Colonic mucosa (tissue), 4 donors: ENCODE measurements at regions not wholly inside any gene's neighbourhood (a gene's known extent, or its start where the extent isn't known, plus 50 kb on each side); places are given as distances from the start of the nearest gene placed in this dataset.

Source experiments
- DNase-seq: peaks from one replicate; pipeline ENCODE4 v3.0.0-alpha.2; 2020
- H3K27ac ChIP-seq: fragments of 200-600 bp; one replicate; pipeline ENCODE4 v1.8.0; 2021
- H3K27me3 ChIP-seq: fragments of 200-600 bp; one replicate; pipeline ENCODE4 v1.8.0; 2021
- H3K36me3 ChIP-seq: fragments of 200-600 bp; one replicate; pipeline ENCODE4 v1.8.0; 2021
- H3K4me1 ChIP-seq: fragments of 200-600 bp; one replicate; pipeline ENCODE4 v1.8.0; 2021; ENCODE audit warnings: mild to moderate bottlenecking
- H3K4me3 ChIP-seq: fragments of 200-600 bp; one replicate; pipeline ENCODE4 v1.8.0; 2021
- H3K9ac ChIP-seq, 2 donors: one replicate each; pipeline ENCODE4 v1.7.0; 2013; ENCODE audit warnings: control low read depth in 2 of 2, low read depth in 2 of 2, low read length in 2 of 2
- H3K9me3 ChIP-seq: fragments of 200-600 bp; one replicate; pipeline ENCODE4 v1.8.0; 2021
- CTCF ChIP-seq: fragments of 200-600 bp; IDR thresholded peaks from one replicate; pipeline ENCODE4 v1.8.0; 2022; ENCODE audit warnings: antibody characterized with exemption, mild to moderate bottlenecking
- intact Hi-C: fragments of 100-400 bp; cut with DNase I; formaldehyde crosslinking; loops from one replicate; pipeline ENCODE4 v1.14.1; 2022
- donor health status: healthy.
- donor health status: DM: no; HTN: no; CAD: no.
- donor health status: DM: no; HTN: no; CAD: no.

DNA sequence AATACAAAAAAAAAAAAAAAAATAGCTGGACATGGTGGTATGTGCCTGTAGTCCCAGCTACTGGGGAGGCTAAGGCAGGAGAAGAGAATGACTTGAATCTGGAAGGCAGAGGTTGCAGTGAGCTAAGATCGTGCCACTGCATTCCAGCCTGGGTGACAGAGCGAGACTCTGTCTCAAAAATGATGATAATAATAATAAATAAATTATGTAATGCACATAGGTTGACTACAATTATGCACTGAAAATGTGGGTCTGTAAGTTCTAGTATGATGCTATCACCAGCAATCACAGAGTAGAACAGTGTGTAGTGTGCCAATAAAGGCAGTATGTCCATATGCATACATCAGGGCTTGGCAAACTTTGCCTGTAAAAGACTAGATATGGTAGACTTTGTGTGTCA, 55.6 kb upstream of the MYCN start:
- Histone ChIP-seq H3K36me3 (no peaks in the 10 kb centered on the region), H3K4me1 (no peaks in the 10 kb centered on the region), H3K27ac (no peak overlapping the region), H3K27me3 (no peaks in the 10 kb centered on the region), H3K9me3 (no peaks in the 10 kb centered on the region), H3K4me3 (no peak overlapping the region), H3K9ac (no peak overlapping the region)
- intact Hi-C loops, result no loop called here
- TF ChIP-seq CTCF, result no peak
- no peak for DNase-seq

GRCh38 chr2:15886231-15886630, 54.1 kb upstream of the MYCN start:
- H3K4me3 ChIP-seq, result no peak overlapping the region
- no peak for TF ChIP-seq CTCF
- intact Hi-C loops, result no loop called here
- no peak for DNase-seq
- H3K9ac ChIP-seq, result no peak overlapping the region
- no peak overlapping the region for H3K27ac ChIP-seq
- H3K9me3 ChIP-seq, result no peaks in the 10 kb centered on the region
- no peaks in the 10 kb centered on the region for H3K27me3 ChIP-seq
- H3K4me1 ChIP-seq, result no peaks in the 10 kb centered on the region
- H3K36me3 ChIP-seq, result no peaks in the 10 kb centered on the region

- Histone ChIP-seq H3K9ac (no peak overlapping the region), H3K27ac (no peak overlapping the region), H3K9me3 (no peaks in the 10 kb centered on the region), H3K4me1 (no peaks in the 10 kb centered on the region), H3K27me3 (no peaks in the 10 kb centered on the region), H3K36me3 (no peaks in the 10 kb centered on the region), H3K4me3 (no peak overlapping the region)
- no peak for DNase-seq
- intact Hi-C loops, result no loop called here
- no peak for TF ChIP-seq CTCF
These were observed 50.8 kb upstream of the MYCN start for GRCh38 chr2:15889442-15890123.

DNA sequence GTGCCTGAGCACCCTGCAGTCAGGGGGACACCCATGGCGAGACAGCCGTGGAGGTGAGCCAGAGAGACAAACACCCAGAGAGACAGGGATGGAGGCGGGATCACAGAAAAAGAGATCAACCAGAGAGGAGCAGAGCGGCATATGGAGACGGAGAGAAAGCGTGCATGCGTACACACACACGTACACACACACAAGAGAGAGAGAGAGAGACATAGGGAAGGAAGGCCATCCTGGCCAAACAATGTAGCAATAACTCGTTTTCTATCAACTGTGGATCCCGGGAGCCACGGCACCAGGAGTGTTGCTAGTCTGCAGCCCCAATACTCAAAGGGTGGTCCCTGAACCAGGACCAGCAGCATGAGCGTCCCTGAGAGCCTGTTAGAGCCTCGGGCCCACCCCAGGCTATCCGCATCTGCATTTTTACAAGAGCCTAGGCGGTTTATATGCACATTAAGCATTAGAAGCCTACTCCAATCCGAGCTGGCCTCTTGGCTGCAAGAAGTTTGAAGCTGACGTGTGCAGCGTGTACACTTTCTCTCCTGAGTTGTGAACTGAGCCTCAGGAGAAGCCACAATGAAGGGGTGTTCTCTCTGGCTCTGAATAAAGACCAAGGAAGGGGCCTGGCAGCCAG, 50.1 kb upstream of the MYCN start:
- TF ChIP-seq CTCF, result no peak
- Histone ChIP-seq H3K4me1 (no peaks in the 10 kb centered on the region), H3K9ac (no peak overlapping the region), H3K36me3 (no peaks in the 10 kb centered on the region), H3K9me3 (no peaks in the 10 kb centered on the region), H3K4me3 (no peak overlapping the region), H3K27ac (no peak overlapping the region), H3K27me3 (no peaks in the 10 kb centered on the region)
- intact Hi-C loops, result no loop called here
- no peak for DNase-seq
